GM10248 (cell line): ENCODE measurements at regions not wholly inside any gene's neighbourhood (a gene's known extent, or its start where the extent isn't known, plus 50 kb on each side); places are given as distances from the start of the nearest gene placed in this dataset.

Experiments used
- CTCF ChIA-PET: fragments of 300-600 bp; sonication (Branson Sonifier 250); formaldehyde crosslinking; extraction: SDS; loops from one replicate; lab custom pipeline; 2021; ENCODE audit warnings: antibody characterized with exemption; lab: Yijun Ruan, JAX
- POLR2A ChIA-PET: fragments of 350-650 bp; sonication (Branson Sonifier 250); formaldehyde crosslinking; extraction: SDS; loops from one replicate; lab custom pipeline; 2020; ENCODE audit warnings: antibody characterized with exemption; lab: Yijun Ruan, JAX
- DNase-seq: peaks from one replicate; pipeline ENCODE4 v3.0.0; 2012; ENCODE audit errors: extremely low spot score
- CTCF ChIP-seq: IDR thresholded peaks from 2 replicates; pipeline ENCODE4 v1.5.1; 2012; ENCODE audit warnings: mild to moderate bottlenecking, low read depth; ENCODE audit errors: extremely low read depth, missing control alignments, control extremely low read depth

DNA sequence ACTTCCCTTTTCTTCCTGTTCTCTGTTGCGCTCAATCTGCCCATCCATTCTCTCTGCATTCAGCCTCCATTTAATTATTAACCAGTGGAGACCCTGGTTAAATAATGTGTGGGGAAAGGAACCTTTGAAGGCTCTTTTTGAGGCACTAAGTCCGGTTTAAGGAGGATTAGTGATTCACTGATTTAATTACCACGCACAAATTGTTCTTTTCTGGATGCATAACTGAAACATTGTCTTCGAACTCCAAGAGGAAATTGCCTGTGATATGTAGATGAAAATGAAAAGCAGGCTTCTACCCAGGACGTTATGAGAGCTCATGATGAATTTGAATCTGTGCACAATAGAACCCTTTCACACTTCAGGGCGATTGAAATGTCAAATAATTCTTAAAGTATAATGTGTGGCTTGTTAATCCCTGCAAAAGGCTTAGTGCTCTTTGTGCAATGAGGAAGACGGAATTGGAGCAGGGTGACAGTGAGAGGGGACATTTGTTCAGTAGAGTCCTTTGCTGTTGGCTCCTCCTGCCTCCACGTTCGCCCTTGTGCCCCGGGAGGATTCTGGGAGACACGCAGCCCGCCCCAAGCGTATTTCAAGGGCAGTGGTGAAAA lies 51.1 kb upstream of the ZNF236 start:
- no peak for TF ChIP-seq CTCF
- no peak for DNase-seq
- ChIA-PET POLR2A (no interaction called here), CTCF (no interaction called here)

- TF ChIP-seq CTCF = no peak
- DNase-seq = no peak
- ChIA-PET CTCF (interaction anchor here (1.2 kb wide), 1 partner anchor 34 kb away, joined by 5 read pairs; no protein-coding TSS in a partner anchor), POLR2A (no interaction called here)
Measured at GRCh38 chr18:76767954-76768353, 54.4 kb upstream of the ZNF236 start.

DNA sequence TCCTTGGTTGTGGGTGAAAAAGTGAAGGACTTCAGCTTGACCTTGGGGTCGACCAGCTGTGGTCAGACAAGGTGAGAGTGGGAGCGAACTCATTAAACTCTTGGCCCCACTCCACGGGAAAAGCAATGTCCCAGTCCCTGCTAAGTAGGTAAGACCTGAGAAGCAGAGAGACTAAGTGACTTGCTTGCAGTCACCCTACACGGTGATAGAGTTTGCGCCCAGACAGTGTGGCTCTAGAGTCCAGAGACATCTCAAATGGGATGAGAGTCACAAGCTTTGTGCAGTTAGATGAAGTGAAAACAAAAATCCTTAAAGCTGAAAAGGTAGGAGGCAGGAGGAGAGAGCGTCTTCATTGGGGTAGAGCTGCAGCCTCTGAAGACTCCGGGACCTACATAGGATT lies 55.9 kb upstream of the ZNF236 start:
- CTCF ChIA-PET = no interaction called here
- no peak for TF ChIP-seq CTCF
- POLR2A ChIA-PET = no interaction called here
- DNase-seq = no peak

- ChIA-PET CTCF (no interaction called here), POLR2A (no interaction called here)
- no peak for DNase-seq
- TF ChIP-seq CTCF = no peak
Measured at GRCh38 chr18:76765649-76766048, 56.7 kb upstream of the ZNF236 start.

DNA sequence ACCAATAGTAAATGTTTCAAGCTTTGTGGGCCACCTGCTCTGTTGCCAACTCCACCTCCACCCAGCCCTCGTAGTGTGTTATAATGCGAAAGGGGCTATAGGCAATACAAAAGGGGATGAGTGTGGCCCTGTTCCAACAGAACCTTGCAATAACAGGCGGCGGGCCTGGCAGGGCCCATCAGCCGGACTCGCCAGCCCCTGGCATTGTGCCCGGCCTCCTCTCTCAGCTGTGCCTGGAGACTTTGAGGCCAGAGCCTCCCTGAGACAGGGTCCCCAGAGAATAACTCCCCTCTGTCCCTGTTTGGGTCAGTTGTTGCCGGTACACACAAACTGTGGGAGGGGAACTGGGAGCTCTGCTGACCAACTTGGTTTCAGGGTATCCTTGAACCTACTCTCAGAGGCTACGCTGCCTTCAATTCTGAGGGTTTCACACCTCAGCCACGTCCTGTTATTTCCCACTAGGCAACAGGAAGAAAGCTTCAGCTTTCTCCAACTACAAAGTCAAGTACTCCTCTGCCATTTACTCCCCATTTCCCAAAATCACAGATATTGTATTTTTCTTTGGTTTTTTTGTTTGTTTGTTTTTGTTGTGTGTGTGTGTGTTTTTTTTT lies 58.0 kb upstream of the ZNF236 start:
- ChIA-PET POLR2A (no interaction called here), CTCF (interaction anchor here (0.6 kb wide), 1 partner anchor 447 kb away, joined by 3 read pairs; no protein-coding TSS in a partner anchor)
- no peak for DNase-seq
- TF ChIP-seq CTCF = no peak

GRCh38 chr18:76759056-76759455 lies 63.3 kb upstream of the ZNF236 start:
- TF ChIP-seq CTCF = no peak
- POLR2A ChIA-PET = no interaction called here
- CTCF ChIA-PET = no interaction called here
- no peak for DNase-seq
